Colonic mucosa (tissue), 4 donors: ENCODE measurements at regions not wholly inside any gene's neighbourhood (a gene's known extent, or its start where the extent isn't known, plus 50 kb on each side); places are given as distances from the start of the nearest gene placed in this dataset.

ENCODE experiments used
- DNase-seq: peaks from one replicate; pipeline ENCODE4 v3.0.0-alpha.2; 2020
- H3K27ac ChIP-seq: fragments of 200-600 bp; one replicate; pipeline ENCODE4 v1.8.0; 2021
- H3K27me3 ChIP-seq: fragments of 200-600 bp; one replicate; pipeline ENCODE4 v1.8.0; 2021
- H3K36me3 ChIP-seq: fragments of 200-600 bp; one replicate; pipeline ENCODE4 v1.8.0; 2021
- H3K4me1 ChIP-seq: fragments of 200-600 bp; one replicate; pipeline ENCODE4 v1.8.0; 2021; ENCODE audit warnings: mild to moderate bottlenecking
- H3K4me3 ChIP-seq: fragments of 200-600 bp; one replicate; pipeline ENCODE4 v1.8.0; 2021
- H3K9ac ChIP-seq, 2 donors: one replicate each; pipeline ENCODE4 v1.7.0; 2013; ENCODE audit warnings: control low read depth in 2 of 2, low read depth in 2 of 2, low read length in 2 of 2
- H3K9me3 ChIP-seq: fragments of 200-600 bp; one replicate; pipeline ENCODE4 v1.8.0; 2021
- CTCF ChIP-seq: fragments of 200-600 bp; IDR thresholded peaks from one replicate; pipeline ENCODE4 v1.8.0; 2022; ENCODE audit warnings: antibody characterized with exemption, mild to moderate bottlenecking
- intact Hi-C: fragments of 100-400 bp; cut with DNase I; formaldehyde crosslinking; loops from one replicate; pipeline ENCODE4 v1.14.1; 2022
- donor health status: healthy.
- donor health status: DM: no; HTN: no; CAD: no.
- donor health status: DM: no; HTN: no; CAD: no.

GRCh38 chr9:124101215-124101968 is 89.8 kb downstream of the LHX2 start:
- TF ChIP-seq CTCF, result no peak
- Histone ChIP-seq H3K4me1 (no peaks in the 10 kb centered on the region), H3K9ac (no peak overlapping the region), H3K27ac (no peak overlapping the region), H3K4me3 (no peak overlapping the region), H3K27me3 (no peaks in the 10 kb centered on the region), H3K9me3 (no peaks in the 10 kb centered on the region), H3K36me3 (no peaks in the 10 kb centered on the region)
- no peak for DNase-seq
- intact Hi-C loops, result no loop called here

- H3K27me3 ChIP-seq, result no peaks in the 10 kb centered on the region
- no peak for DNase-seq
- no peak overlapping the region for H3K9ac ChIP-seq
- intact Hi-C loops, result no loop called here
- no peaks in the 10 kb centered on the region for H3K36me3 ChIP-seq
- no peak overlapping the region for H3K27ac ChIP-seq
- H3K4me1 ChIP-seq, result no peaks in the 10 kb centered on the region
- H3K4me3 ChIP-seq, result no peak overlapping the region
- no peaks in the 10 kb centered on the region for H3K9me3 ChIP-seq
- TF ChIP-seq CTCF, result no peak
Measured at GRCh38 chr9:124101969-124102345, 90.4 kb downstream of the LHX2 start.

GRCh38 chr9:124102363-124102762 is 90.8 kb downstream of the LHX2 start:
- no peak for TF ChIP-seq CTCF
- Histone ChIP-seq H3K4me1 (no peaks in the 10 kb centered on the region), H3K9me3 (no peaks in the 10 kb centered on the region), H3K36me3 (no peaks in the 10 kb centered on the region), H3K4me3 (no peak overlapping the region), H3K27ac (no peak overlapping the region), H3K9ac (no peak overlapping the region), H3K27me3 (no peaks in the 10 kb centered on the region)
- DNase-seq, result no peak
- intact Hi-C loops, result no loop called here

- H3K36me3 ChIP-seq, result no peaks in the 10 kb centered on the region
- H3K27ac ChIP-seq, result no peak overlapping the region
- no peak for TF ChIP-seq CTCF
- intact Hi-C loops, result no loop called here
- H3K4me1 ChIP-seq, result no peaks in the 10 kb centered on the region
- no peak for DNase-seq
- no peak overlapping the region for H3K4me3 ChIP-seq
- H3K9ac ChIP-seq, result no peak overlapping the region
- H3K27me3 ChIP-seq, result no peaks in the 10 kb centered on the region
- no peaks in the 10 kb centered on the region for H3K9me3 ChIP-seq
Measured at GRCh38 chr9:124105266-124105665, 93.7 kb downstream of the LHX2 start.

GRCh38 chr9:124108216-124108615 is 96.6 kb downstream of the LHX2 start:
- Histone ChIP-seq H3K9ac (no peak overlapping the region), H3K9me3 (no peaks in the 10 kb centered on the region), H3K36me3 (no peaks in the 10 kb centered on the region), H3K27me3 (no peaks in the 10 kb centered on the region), H3K4me1 (no peaks in the 10 kb centered on the region), H3K4me3 (no peak overlapping the region), H3K27ac (no peak overlapping the region)
- intact Hi-C loops, result no loop called here
- no peak for DNase-seq
- TF ChIP-seq CTCF, result no peak
